Stomach (tissue), 8 donors: ENCODE measurements at regions not wholly inside any gene's neighbourhood (a gene's known extent, or its start where the extent isn't known, plus 50 kb on each side); places are given as distances from the start of the nearest gene placed in this dataset.

Source experiments
- DNase-seq, 2 donors: peaks; one replicate each; pipeline versions ENCODE4 v3.0.0 to v3.0.0-alpha.2; 2013 to 2019
- H3K27ac ChIP-seq, 5 donors: fragments of 200-600 bp in 4 of 5; sonication (generic) in 4 of 5; one replicate each; pipeline ENCODE4 v1.5.1; 2013 to 2019; ENCODE audit warnings: mild to moderate bottlenecking in 1 of 5, moderate library complexity in 1 of 5
- H3K27me3 ChIP-seq, 3 donors: fragments of 200-600 bp; sonication (generic); one replicate each; pipeline ENCODE4 v1.5.1; 2017 to 2019; ENCODE audit warnings: mixed run types in 1 of 3
- H3K36me3 ChIP-seq, 4 donors: fragments of 200-600 bp; sonication (generic); 1 replicate in 3 of 4; 2 replicates in 1 of 4; pipeline ENCODE4 v1.5.1; 2016 to 2019
- H3K4me1 ChIP-seq, 4 donors: fragments of 200-600 bp; sonication (generic); one replicate each; pipeline ENCODE4 v1.5.1; 2016 to 2019
- H3K4me3 ChIP-seq, 4 donors: fragments of 200-600 bp; sonication (generic) in 3 of 4; one replicate each; pipeline ENCODE4 v1.5.1; 2016 to 2019; ENCODE audit warnings: mild to moderate bottlenecking in 1 of 4
- H3K9me3 ChIP-seq, 4 donors: fragments of 200-600 bp; sonication (generic); one replicate each; pipeline ENCODE4 v1.5.1; 2016 to 2019
- CTCF ChIP-seq, 7 experiments: fragments of 450-650 bp in 4 of 7; fragments of 200-600 bp in 3 of 7; sonication (generic) in 3 of 7; IDR thresholded peaks; one replicate each; pipeline ENCODE4 v1.5.1; 2016 to 2019; ENCODE audit warnings: antibody characterized with exemption in 7 of 7, control low read depth in 2 of 7, mild to moderate bottlenecking in 1 of 7
- EP300 ChIP-seq: sonication (generic); formaldehyde crosslinking; IDR thresholded peaks from one replicate; pipeline ENCODE4 v1.6.1; 2017; ENCODE audit warnings: antibody characterized with exemption
- POLR2A ChIP-seq, 4 donors: fragments of 450-650 bp; IDR thresholded peaks; one replicate each; pipeline ENCODE4 v1.6.1; 2016; ENCODE audit warnings: antibody characterized with exemption in 4 of 4, control low read depth in 2 of 4, mild to moderate bottlenecking in 1 of 4, moderate library complexity in 1 of 4
- POLR2AphosphoS5 ChIP-seq, 3 donors: sonication (generic); formaldehyde crosslinking; IDR thresholded peaks; one replicate each; pipeline ENCODE4 v1.6.1; 2016; ENCODE audit warnings: antibody characterized with exemption in 3 of 3
- WGBS, 5 donors: extraction: QIAGEN DNeasy Blood & Tissue Kit in 3 of 5; methylation state at CpG; one replicate each; pipeline versions ENCODE4 v1.1.5 to v1.1.7; 2013 to 2018; 5-methylcytosine and 5-hydroxymethylcytosine counted together
- intact Hi-C: fragments of 100-400 bp; cut with DNase I; formaldehyde crosslinking; loops from one replicate; pipeline ENCODE4 v1.15.1; 2023; ENCODE audit warnings: low total_unique reads
- donor health status: healthy with polysubstance abuse.
- donor health status: Bipolar disorder and iron deficiency.
- donor health status: healthy.

- Histone ChIP-seq H3K27me3 (no peaks in the 10 kb centered on the region), H3K4me1 (no peaks in the 10 kb centered on the region), H3K36me3 (no peaks in the 10 kb centered on the region), H3K4me3 (no peak overlapping the region), H3K27ac (no peak overlapping the region), H3K9me3 (peaks cover 0 to 19% (median 11%) of the 10 kb centered on the region in 4 donors)
- intact Hi-C loops = no loop called here
- TF ChIP-seq POLR2AphosphoS5 (IDR thresholded peaks at IDR 0.05) = no peak
- no peak for TF ChIP-seq EP300
- no peak for TF ChIP-seq CTCF (IDR thresholded peaks at IDR 0.05)
- TF ChIP-seq POLR2A (IDR thresholded peaks at IDR 0.05) = no peak
- DNase-seq = peak in 1 of 2 donors; percentile 58
Observed at GRCh38 chr18:38635709-38636430, 1070.3 kb upstream of the CELF4 start.

- no peak overlapping the region for H3K27ac ChIP-seq
- no peak for DNase-seq
- intact Hi-C loops = no loop called here
- H3K9me3 ChIP-seq = peaks cover 0 to 11% (median 2%) of the 10 kb centered on the region in 4 donors
- H3K4me3 ChIP-seq = no peak overlapping the region
- H3K4me1 ChIP-seq = no peaks in the 10 kb centered on the region
- no peaks in the 10 kb centered on the region for H3K27me3 ChIP-seq
- TF ChIP-seq EP300 = no peak
- TF ChIP-seq CTCF (IDR thresholded peaks at IDR 0.05) = no peak
- no peak for TF ChIP-seq POLR2AphosphoS5 (IDR thresholded peaks at IDR 0.05)
- TF ChIP-seq POLR2A (IDR thresholded peaks at IDR 0.05) = no peak
- 36 to 55% (median 47%) methylated on average over 2 of the region's 2 CpGs for WGBS, 5 donors
- H3K36me3 ChIP-seq = no peaks in the 10 kb centered on the region
Observed at GRCh38 chr18:38634117-38634516, 1068.5 kb upstream of the CELF4 start.

GRCh38 chr18:38633333-38633732, 1067.7 kb upstream of the CELF4 start:
- DNase-seq = no peak
- no peak for TF ChIP-seq POLR2A (IDR thresholded peaks at IDR 0.05)
- TF ChIP-seq POLR2AphosphoS5 (IDR thresholded peaks at IDR 0.05) = no peak
- no peak for TF ChIP-seq EP300
- no peak for TF ChIP-seq CTCF (IDR thresholded peaks at IDR 0.05)
- H3K4me1 ChIP-seq = no peaks in the 10 kb centered on the region
- 67 to 80% (median 69%) methylated on average over 1 of the region's 1 CpG for WGBS, 5 donors
- H3K27me3 ChIP-seq = no peaks in the 10 kb centered on the region
- intact Hi-C loops = no loop called here
- H3K9me3 ChIP-seq = peaks cover 0 to 3% (median 0%) of the 10 kb centered on the region in 4 donors
- no peak overlapping the region for H3K4me3 ChIP-seq
- no peaks in the 10 kb centered on the region for H3K36me3 ChIP-seq
- H3K27ac ChIP-seq = no peak overlapping the region

- H3K27me3 ChIP-seq = no peaks in the 10 kb centered on the region
- DNase-seq = no peak
- no peaks in the 10 kb centered on the region for H3K9me3 ChIP-seq
- intact Hi-C loops = no loop called here
- no peaks in the 10 kb centered on the region for H3K4me1 ChIP-seq
- H3K36me3 ChIP-seq = no peaks in the 10 kb centered on the region
- H3K4me3 ChIP-seq = no peak overlapping the region
- TF ChIP-seq EP300 (no peak), CTCF (IDR thresholded peaks at IDR 0.05) (no peak), POLR2AphosphoS5 (IDR thresholded peaks at IDR 0.05) (no peak), POLR2A (IDR thresholded peaks at IDR 0.05) (no peak)
- H3K27ac ChIP-seq = no peak overlapping the region
Observed at GRCh38 chr18:38619129-38619528, 1053.5 kb upstream of the CELF4 start.
